A549 (cell line): ENCODE measurements at regions not wholly inside any gene's neighbourhood (a gene's known extent, or its start where the extent isn't known, plus 50 kb on each side); places are given as distances from the start of the nearest gene placed in this dataset.
"Not testable (repeated sequence)": the region's sequence is repeated elsewhere in the genome, so short reads cannot be mapped to it uniquely, and the experiment has no call there.

Experiments
- CTCF ChIP-seq: fragments of >200 bp; sonication (Bioruptor Twin); formaldehyde crosslinking; IDR thresholded peaks from 3 replicates; pipeline ENCODE4 v1.5.1; 2016
- GATA3 ChIP-seq: IDR thresholded peaks from 2 replicates; pipeline ENCODE4 v1.6.1; 2012; ENCODE audit warnings: borderline replicate concordance
- JUN ChIP-seq, 2 experiments: fragments of >200 bp; sonication (Bioruptor Twin); formaldehyde crosslinking; IDR thresholded peaks; 2 replicates in 1 of 2; 3 replicates in 1 of 2; pipeline ENCODE4 v1.6.1; 2016 to 2017
- MAFK ChIP-seq: fragments of 450-650 bp; IDR thresholded peaks from 2 replicates; pipeline ENCODE4 v1.6.1; 2014; ENCODE audit not compliant: partially characterized antibody
- POLR2AphosphoS2 ChIP-seq: conservative IDR thresholded peaks from 2 replicates; pipeline ENCODE4 v1.6.1; 2012; ENCODE audit warnings: low read length, improper control_type of control experiment, inconsistent platforms

GRCh38 chr16:32932240-32933040 is 256.5 kb upstream of the TP53TG3 start:
- TF ChIP-seq CTCF; JUN (IDR thresholded peaks at IDR 0.05); GATA3; MAFK; POLR2AphosphoS2: not testable (repeated sequence)
